BLaER1 (cell line): ENCODE measurements at regions not wholly inside any gene's neighbourhood (a gene's known extent, or its start where the extent isn't known, plus 50 kb on each side); places are given as distances from the start of the nearest gene placed in this dataset.

Experiments
- H3K27ac ChIP-seq: shearing (Covaris generic); formaldehyde crosslinking; 2 replicates; pipeline ENCODE4 v1.8.1; 2022
- H3K27me3 ChIP-seq: shearing (Covaris generic); formaldehyde crosslinking; 2 replicates; pipeline ENCODE4 v1.8.1; 2022
- H3K36me3 ChIP-seq: shearing (Covaris generic); formaldehyde crosslinking; 2 replicates; pipeline ENCODE4 v1.8.1; 2022
- H3K4me1 ChIP-seq: shearing (Covaris generic); formaldehyde crosslinking; 2 replicates; pipeline ENCODE4 v1.8.1; 2022
- H3K4me2 ChIP-seq: shearing (Covaris generic); formaldehyde crosslinking; 2 replicates; pipeline ENCODE4 v1.8.1; 2022
- H3K4me3 ChIP-seq: shearing (Covaris generic); formaldehyde crosslinking; 2 replicates; pipeline ENCODE4 v1.8.1; 2022
- H3K9ac ChIP-seq: shearing (Covaris generic); formaldehyde crosslinking; 2 replicates; pipeline ENCODE4 v1.8.1; 2022
- H3K9me3 ChIP-seq: shearing (Covaris generic); formaldehyde crosslinking; 2 replicates; pipeline ENCODE4 v1.8.1; 2022
- H4K20me1 ChIP-seq: shearing (Covaris generic); formaldehyde crosslinking; 2 replicates; pipeline ENCODE4 v1.8.1; 2022
- Cebpa-rat ChIP-seq: shearing (Covaris generic); IDR thresholded peaks from 2 replicates; pipeline ENCODE4 v1.8.1; 2022

DNA sequence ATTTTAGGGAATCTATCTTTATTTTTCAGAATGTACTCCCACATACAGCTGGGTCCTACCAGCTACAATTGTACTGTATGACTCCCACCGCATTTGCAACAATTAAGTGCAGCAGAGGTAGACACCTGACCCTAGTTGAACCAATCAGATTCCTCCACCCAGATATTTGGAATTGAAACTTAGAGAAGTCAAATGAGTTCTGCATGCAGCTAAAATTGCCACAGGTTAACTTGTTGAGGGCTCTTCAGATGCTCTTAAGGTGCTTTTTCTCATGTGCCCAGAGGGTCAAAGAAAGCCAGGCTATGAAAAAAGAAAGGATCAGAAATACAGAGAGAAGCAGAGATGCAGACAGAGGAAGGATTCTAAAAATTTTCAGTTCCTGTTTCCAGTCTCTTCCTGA, 68.0 kb upstream of the TES start:
- no peak overlapping the region for H3K4me3 ChIP-seq
- no peaks in the 10 kb centered on the region for H3K27me3 ChIP-seq
- TF ChIP-seq Cebpa-rat = no peak
- H3K9ac ChIP-seq = no peak overlapping the region
- no peaks in the 10 kb centered on the region for H3K36me3 ChIP-seq
- no peaks in the 10 kb centered on the region for H4K20me1 ChIP-seq
- H3K27ac ChIP-seq = no peak overlapping the region
- H3K4me1 ChIP-seq = peaks cover 62% of the 10 kb centered on the region
- H3K9me3 ChIP-seq = no peaks in the 10 kb centered on the region; the same call in 1 of the 2 replicates
- peak overlapping the region; percentile 48 for H3K4me2 ChIP-seq

DNA sequence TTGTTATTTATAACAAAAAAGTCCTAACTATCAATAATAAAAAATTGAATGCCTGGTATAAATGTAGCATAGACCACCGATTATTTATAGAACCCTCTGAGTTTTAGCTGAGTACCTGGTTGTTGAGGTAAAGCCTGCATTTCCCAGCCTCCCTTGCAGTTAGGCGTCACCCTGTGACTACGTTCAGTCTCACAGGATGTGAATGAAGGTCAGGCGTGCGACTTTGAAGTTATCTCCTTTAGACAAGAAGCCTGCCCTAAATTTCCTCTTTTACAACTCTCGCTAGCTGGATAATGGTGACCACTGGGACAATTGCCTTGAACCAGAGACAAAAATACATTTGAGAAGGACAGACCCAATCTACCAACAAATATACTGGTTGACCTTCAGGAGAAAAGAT, 67.5 kb upstream of the TES start:
- H3K4me1 ChIP-seq = peaks cover 62% of the 10 kb centered on the region
- no peaks in the 10 kb centered on the region for H3K27me3 ChIP-seq
- peak overlapping the region; percentile 48; the same call in 1 of the 2 replicates for H3K4me2 ChIP-seq
- H3K4me3 ChIP-seq = no peak overlapping the region
- no peak for TF ChIP-seq Cebpa-rat
- peaks cover 1% of the 10 kb centered on the region; the same call in 1 of the 2 replicates for H3K9me3 ChIP-seq
- no peaks in the 10 kb centered on the region for H3K36me3 ChIP-seq
- H4K20me1 ChIP-seq = no peaks in the 10 kb centered on the region
- H3K27ac ChIP-seq = no peak overlapping the region
- H3K9ac ChIP-seq = no peak overlapping the region

DNA sequence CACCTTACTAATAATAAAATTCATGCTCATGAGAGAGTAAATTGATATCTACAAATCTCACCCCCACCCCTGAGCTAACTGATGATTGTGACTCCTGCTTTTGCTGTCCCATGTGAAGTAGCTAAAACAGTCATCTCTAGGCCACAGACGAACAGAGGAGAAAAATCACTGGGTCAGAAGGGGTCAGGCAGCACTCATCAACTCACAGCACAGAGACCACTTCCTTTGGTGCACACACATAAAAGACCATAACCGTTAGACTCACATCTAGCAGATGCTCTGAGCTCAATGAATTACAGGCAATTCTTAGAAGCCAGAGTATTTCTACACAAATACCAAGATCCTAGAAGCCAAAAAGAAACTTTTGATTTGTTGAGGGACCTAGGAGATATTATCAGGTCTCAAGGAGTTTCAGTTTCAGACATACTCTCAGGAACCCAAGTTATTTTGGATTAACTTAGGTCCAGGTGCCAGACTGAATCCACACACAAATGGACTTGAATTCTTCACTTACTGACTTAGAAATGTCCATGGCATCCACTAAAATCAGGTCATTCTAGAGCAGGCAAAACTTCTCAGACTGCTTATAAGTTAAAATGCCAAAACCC, 65.0 kb upstream of the TES start:
- Histone ChIP-seq H3K4me3 (peak overlapping the region; percentile 12; the same call in 1 of the 2 replicates), H3K4me2 (peak overlapping the region; percentile 76), H3K36me3 (no peaks in the 10 kb centered on the region), H3K9ac (peak overlapping the region; percentile 58; the same call in 1 of the 2 replicates), H4K20me1 (no peaks in the 10 kb centered on the region), H3K4me1 (peaks cover 61% of the 10 kb centered on the region), H3K27ac (peak overlapping the region; percentile 76), H3K9me3 (peaks cover 13% of the 10 kb centered on the region), H3K27me3 (no peaks in the 10 kb centered on the region)
- TF ChIP-seq Cebpa-rat = no peak

DNA sequence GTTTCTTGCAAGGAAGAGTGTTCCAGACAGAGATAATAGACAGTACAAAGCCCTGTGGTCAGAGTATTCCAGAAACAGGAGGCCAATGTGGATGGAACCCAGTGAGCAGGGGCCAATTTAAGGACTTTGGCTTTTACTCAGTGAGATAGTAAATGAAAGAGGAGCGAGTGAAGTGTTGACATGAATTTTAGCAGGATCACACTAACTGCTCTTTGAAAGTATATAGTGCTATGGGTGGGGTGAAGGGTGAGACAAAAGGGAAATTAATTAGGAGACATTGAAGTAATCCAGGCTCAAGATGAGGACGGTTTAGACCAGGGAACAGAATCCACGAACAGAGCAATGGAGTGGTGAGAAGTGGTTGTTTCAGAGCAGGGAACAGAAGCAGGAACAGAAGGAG, 62.2 kb upstream of the TES start:
- Histone ChIP-seq H3K4me1 (peaks cover 67% of the 10 kb centered on the region), H3K27me3 (no peaks in the 10 kb centered on the region), H4K20me1 (no peaks in the 10 kb centered on the region), H3K4me2 (no peak overlapping the region), H3K9ac (no peak overlapping the region), H3K4me3 (no peak overlapping the region), H3K36me3 (no peaks in the 10 kb centered on the region), H3K27ac (no peak overlapping the region), H3K9me3 (peaks cover 13% of the 10 kb centered on the region; the same call in 1 of the 2 replicates)
- no peak for TF ChIP-seq Cebpa-rat

DNA sequence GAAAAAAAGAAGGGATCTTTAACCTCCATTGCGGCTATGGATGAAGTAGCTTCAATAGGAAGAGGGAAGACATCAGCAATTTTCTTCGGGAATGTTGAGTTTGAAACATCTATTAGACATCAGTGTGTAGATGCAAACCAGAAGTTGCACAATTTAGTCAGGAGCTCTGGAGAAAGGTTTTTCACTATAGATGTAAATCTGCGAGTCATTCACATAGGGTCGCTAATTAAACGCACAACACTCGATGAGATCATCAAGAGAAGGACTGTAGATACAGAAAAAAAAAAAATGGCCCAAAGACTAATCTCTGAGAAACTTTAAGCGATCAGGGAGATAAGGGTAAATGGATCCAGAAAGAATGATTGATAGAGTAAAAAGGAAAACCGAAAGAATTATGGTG, 61.7 kb upstream of the TES start:
- Histone ChIP-seq H3K4me1 (peaks cover 67% of the 10 kb centered on the region), H3K4me3 (no peak overlapping the region), H3K27ac (no peak overlapping the region), H4K20me1 (no peaks in the 10 kb centered on the region), H3K9ac (no peak overlapping the region), H3K4me2 (no peak overlapping the region), H3K36me3 (no peaks in the 10 kb centered on the region), H3K27me3 (no peaks in the 10 kb centered on the region), H3K9me3 (peaks cover 13% of the 10 kb centered on the region; the same call in 1 of the 2 replicates)
- TF ChIP-seq Cebpa-rat = no peak

DNA sequence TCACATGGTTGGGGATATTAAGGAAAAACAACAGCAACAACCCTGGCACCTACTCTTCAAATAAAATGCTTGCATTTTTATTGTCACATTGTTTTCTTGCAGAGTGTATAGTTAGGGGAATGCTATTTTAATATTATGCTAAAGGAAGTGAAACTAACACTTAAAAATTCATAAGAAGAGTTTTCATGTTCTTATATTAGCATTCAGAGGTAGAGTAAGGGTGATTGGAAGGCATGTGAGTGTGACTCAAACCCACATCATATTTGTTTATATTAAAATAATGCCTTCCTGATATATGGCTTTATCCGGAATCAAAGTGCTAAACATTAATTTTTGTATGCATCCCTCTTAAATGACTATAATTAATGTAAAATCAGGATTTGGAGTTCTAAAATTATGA, 59.8 kb upstream of the TES start:
- no peak overlapping the region for H3K9ac ChIP-seq
- no peaks in the 10 kb centered on the region for H4K20me1 ChIP-seq
- H3K9me3 ChIP-seq = peaks cover 13% of the 10 kb centered on the region; the same call in 1 of the 2 replicates
- no peak overlapping the region for H3K4me3 ChIP-seq
- no peaks in the 10 kb centered on the region for H3K36me3 ChIP-seq
- H3K27me3 ChIP-seq = no peaks in the 10 kb centered on the region
- H3K27ac ChIP-seq = no peak overlapping the region
- TF ChIP-seq Cebpa-rat = no peak
- H3K4me2 ChIP-seq = peak overlapping the region; percentile 39
- peaks cover 48% of the 10 kb centered on the region for H3K4me1 ChIP-seq

DNA sequence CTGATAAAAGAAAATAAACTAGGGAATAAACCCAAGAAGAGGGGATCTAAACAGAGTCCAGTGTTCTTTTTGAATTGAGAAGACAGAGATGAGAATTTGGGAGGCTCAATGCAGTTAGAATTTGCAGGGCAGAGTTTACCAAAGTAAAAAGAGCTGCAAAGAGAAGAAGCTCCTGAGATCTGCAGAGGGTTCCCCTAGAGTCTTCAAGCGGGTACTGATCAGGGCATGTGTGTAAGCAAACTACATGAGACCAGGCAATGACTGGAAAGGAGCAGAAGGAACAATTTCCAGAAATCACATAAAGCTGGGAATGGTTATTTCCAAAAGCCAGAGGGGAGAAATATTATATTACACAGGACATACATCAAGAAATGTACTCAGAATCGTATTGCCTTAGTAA, 58.1 kb upstream of the TES start:
- Histone ChIP-seq H3K4me1 (peaks cover 34% of the 10 kb centered on the region), H3K27me3 (no peaks in the 10 kb centered on the region), H3K36me3 (no peaks in the 10 kb centered on the region), H4K20me1 (no peaks in the 10 kb centered on the region), H3K9me3 (peaks cover 13% of the 10 kb centered on the region; the same call in 1 of the 2 replicates), H3K9ac (no peak overlapping the region), H3K4me3 (no peak overlapping the region), H3K4me2 (no peak overlapping the region), H3K27ac (no peak overlapping the region)
- TF ChIP-seq Cebpa-rat = no peak

DNA sequence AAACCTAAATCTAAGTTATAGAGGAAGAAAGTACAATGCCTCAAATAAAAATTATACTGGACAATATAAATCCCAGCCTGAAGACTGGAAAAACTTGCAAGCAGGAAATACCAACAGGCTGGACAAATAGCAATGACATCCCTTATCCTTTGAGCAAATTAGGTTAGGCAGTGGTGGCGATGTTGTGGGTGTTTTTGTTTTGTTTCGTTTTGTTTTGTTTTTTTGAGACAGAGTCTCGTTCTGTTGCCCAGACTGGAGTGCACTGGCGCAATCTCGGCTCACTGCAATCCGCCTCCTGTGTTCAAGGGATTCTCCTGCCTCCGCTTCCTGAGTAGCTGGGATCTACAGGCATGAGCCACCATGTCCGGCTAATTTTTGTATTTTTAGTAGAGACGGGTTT, 57.3 kb upstream of the TES start:
- Histone ChIP-seq H3K4me1 (peaks cover 34% of the 10 kb centered on the region), H3K27ac (no peak overlapping the region), H3K4me3 (no peak overlapping the region), H3K27me3 (no peaks in the 10 kb centered on the region), H3K36me3 (no peaks in the 10 kb centered on the region), H3K9me3 (peaks cover 10% of the 10 kb centered on the region; the same call in 1 of the 2 replicates), H3K9ac (no peak overlapping the region), H4K20me1 (no peaks in the 10 kb centered on the region), H3K4me2 (peak overlapping the region; percentile 48)
- TF ChIP-seq Cebpa-rat = no peak

DNA sequence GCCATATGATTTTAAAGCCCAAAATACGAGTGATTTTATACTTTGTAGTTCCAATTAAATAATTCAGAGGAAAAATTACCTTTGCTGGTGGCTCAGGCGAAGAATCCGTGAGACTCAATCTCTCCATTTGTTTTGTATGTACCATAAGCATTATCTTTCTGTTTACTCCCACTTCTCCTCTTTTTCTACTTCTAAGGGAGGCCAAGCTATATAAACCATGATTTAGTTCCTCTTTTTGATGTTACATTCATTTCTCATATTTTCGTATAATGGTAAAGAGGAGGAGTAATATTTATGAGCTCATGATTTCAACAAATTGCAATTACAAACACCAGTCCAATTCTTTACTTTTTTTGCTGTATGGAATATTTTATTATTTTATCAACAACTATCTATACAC, 50.6 kb upstream of the TES start:
- TF ChIP-seq Cebpa-rat = no peak
- Histone ChIP-seq H3K9me3 (no peaks in the 10 kb centered on the region), H3K9ac (no peak overlapping the region), H4K20me1 (no peaks in the 10 kb centered on the region), H3K4me1 (no peaks in the 10 kb centered on the region), H3K27me3 (no peaks in the 10 kb centered on the region), H3K4me2 (no peak overlapping the region), H3K36me3 (no peaks in the 10 kb centered on the region), H3K4me3 (no peak overlapping the region), H3K27ac (no peak overlapping the region)
